Activated CD4-positive, alpha-beta T cell treated with anti-CD3 and anti-CD28 coated beads for 1 hour (primary cell): ENCODE measurements at regions not wholly inside any gene's neighbourhood (a gene's known extent, or its start where the extent isn't known, plus 50 kb on each side); places are given as distances from the start of the nearest gene placed in this dataset.
"Not testable (repeated sequence)": the region's sequence is repeated elsewhere in the genome, so short reads cannot be mapped to it uniquely, and the experiment has no call there.

Experiments
- DNase-seq: peaks from one replicate; pipeline ENCODE4 v3.0.0-alpha.2; 2020

- DNase-seq, result no peak
These were observed 1065.8 kb upstream of the SPRY2 start for GRCh38 chr13:81406639-81407292.

- no peak for DNase-seq
These were observed 1065.1 kb upstream of the SPRY2 start for GRCh38 chr13:81406022-81406421.

- DNase-seq, result no peak
These were observed 1055.3 kb upstream of the SPRY2 start for GRCh38 chr13:81396192-81396591.

GRCh38 chr13:81395368-81395767 lies 1054.4 kb upstream of the SPRY2 start:
- no peak for DNase-seq

- no peak for DNase-seq
These were observed 1053.7 kb upstream of the SPRY2 start for GRCh38 chr13:81394640-81395039.

GRCh38 chr13:81393721-81394120 lies 1052.8 kb upstream of the SPRY2 start:
- DNase-seq, result no peak

- no peak for DNase-seq
These were observed 1052.2 kb upstream of the SPRY2 start for GRCh38 chr13:81393110-81393509.

GRCh38 chr13:81388400-81388799 lies 1047.5 kb upstream of the SPRY2 start:
- DNase-seq, result no peak

GRCh38 chr13:81383444-81383843 lies 1042.5 kb upstream of the SPRY2 start:
- no peak for DNase-seq

- no peak for DNase-seq
These were observed 1041.3 kb upstream of the SPRY2 start for GRCh38 chr13:81382246-81382645.

- DNase-seq, result no peak
These were observed 1040.6 kb upstream of the SPRY2 start for GRCh38 chr13:81381560-81381959.

- DNase-seq, result no peak
These were observed 1038.3 kb upstream of the SPRY2 start for GRCh38 chr13:81379183-81379582.

GRCh38 chr13:81377921-81378320 lies 1037.0 kb upstream of the SPRY2 start:
- no peak for DNase-seq

GRCh38 chr13:81375709-81376108 lies 1034.8 kb upstream of the SPRY2 start:
- DNase-seq, result no peak

GRCh38 chr13:81362711-81363110 lies 1021.8 kb upstream of the SPRY2 start:
- not testable (repeated sequence) for DNase-seq

- DNase-seq, result no peak
These were observed 1009.1 kb upstream of the SPRY2 start for GRCh38 chr13:81350056-81350455.

- DNase-seq, result not testable (repeated sequence)
These were observed 999.5 kb upstream of the SPRY2 start for GRCh38 chr13:81340118-81341069.

- not testable (repeated sequence) for DNase-seq
These were observed 998.7 kb upstream of the SPRY2 start for GRCh38 chr13:81339666-81340065.

GRCh38 chr13:81334481-81334880 lies 993.6 kb upstream of the SPRY2 start:
- DNase-seq, result no peak

- DNase-seq, result no peak
These were observed 986.0 kb upstream of the SPRY2 start for GRCh38 chr13:81326913-81327312.

GRCh38 chr13:81320516-81320915 lies 979.6 kb upstream of the SPRY2 start:
- no peak for DNase-seq

GRCh38 chr13:81319351-81319750 lies 978.4 kb upstream of the SPRY2 start:
- no peak for DNase-seq

GRCh38 chr13:81318231-81319019 lies 977.5 kb upstream of the SPRY2 start:
- DNase-seq, result no peak
